ENCODE measurements at regions not wholly inside any gene's neighbourhood (a gene's known extent, or its start where the extent isn't known, plus 50 kb on each side); places are given as distances from the start of the nearest gene placed in this dataset.

DNA sequence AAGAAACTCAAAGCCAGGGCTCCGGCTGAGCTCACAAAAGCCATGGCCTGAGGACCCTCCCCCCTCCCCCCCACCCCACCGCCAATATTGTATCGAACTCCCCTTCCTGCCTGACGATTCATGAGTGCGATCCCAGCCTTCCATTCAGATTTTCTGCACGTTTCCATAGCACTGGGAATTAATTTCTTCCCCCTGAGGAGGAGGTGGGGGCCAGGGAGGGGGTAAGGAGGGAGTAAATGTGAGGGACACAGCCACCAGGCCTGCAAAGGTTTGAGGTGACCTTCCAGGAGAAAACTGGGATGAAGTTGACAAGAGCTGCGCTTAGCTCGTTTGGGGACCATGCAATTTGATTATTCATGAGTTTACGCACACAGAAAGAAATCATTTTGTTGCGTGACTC, 527.7 kb downstream of the MN1 start:
- TF ChIP-seq, protein P1, sequence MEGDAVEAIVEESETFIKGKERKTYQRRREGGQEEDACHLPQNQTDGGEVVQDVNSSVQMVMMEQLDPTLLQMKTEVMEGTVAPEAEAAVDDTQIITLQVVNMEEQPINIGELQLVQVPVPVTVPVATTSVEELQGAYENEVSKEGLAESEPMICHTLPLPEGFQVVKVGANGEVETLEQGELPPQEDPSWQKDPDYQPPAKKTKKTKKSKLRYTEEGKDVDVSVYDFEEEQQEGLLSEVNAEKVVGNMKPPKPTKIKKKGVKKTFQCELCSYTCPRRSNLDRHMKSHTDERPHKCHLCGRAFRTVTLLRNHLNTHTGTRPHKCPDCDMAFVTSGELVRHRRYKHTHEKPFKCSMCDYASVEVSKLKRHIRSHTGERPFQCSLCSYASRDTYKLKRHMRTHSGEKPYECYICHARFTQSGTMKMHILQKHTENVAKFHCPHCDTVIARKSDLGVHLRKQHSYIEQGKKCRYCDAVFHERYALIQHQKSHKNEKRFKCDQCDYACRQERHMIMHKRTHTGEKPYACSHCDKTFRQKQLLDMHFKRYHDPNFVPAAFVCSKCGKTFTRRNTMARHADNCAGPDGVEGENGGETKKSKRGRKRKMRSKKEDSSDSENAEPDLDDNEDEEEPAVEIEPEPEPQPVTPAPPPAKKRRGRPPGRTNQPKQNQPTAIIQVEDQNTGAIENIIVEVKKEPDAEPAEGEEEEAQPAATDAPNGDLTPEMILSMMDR (IDR thresholded peaks at IDR 0.05; ENCODE audit: low read depth, low read length), result no peak
- TF ChIP-seq EZH2phosphoT487 (IDR thresholded peaks at IDR 0.05; ENCODE audit: low read depth), result no peak
